ENCODE measurements at regions not wholly inside any gene's neighbourhood (a gene's known extent, or its start where the extent isn't known, plus 50 kb on each side); places are given as distances from the start of the nearest gene placed in this dataset.
A peak's percentile ranks its signal among the peaks of the same experiment; 100 is the strongest.

DNA sequence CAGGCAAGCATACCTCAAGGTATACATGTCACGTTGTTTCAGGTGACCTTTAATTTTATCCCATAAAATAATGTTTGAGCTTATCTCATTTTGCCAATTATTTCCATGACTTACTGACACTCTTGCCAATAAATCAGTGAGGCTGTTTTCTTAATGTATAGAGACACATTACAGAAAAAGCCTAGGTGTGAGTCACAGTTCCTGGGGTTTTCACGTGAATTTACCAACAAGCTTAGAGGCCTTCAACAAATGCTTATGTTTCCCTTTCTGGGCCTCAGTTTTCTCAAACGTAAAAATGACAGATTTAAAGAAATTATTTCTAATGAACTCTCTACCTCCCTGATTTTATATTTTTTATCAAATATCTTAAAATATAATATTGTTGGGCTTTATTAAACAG is 517.5 kb upstream of the SPHKAP start:
- Histone ChIP-seq H3K27me3 (no peaks in the 10 kb centered on the region), H3K27ac (no peak overlapping the region), H3K4me1 (replicated peaks in 1 of 2) (no peaks in the 10 kb centered on the region), H3K4me3 (no peak overlapping the region), H3K36me3 (replicated peaks in 1 of 2) (no peaks in the 10 kb centered on the region), H3K9me3 (replicated peaks in 1 of 3) (no peaks in the 10 kb centered on the region)
- no peak for DNase-seq
- intact Hi-C loops (cut with DNase I): loop anchor here in 1 of 2 donors (10.0 kb wide), 1 partner anchor 576 kb away; the partner anchor contains the start of gene PID1
- TF ChIP-seq CTCF (IDR thresholded peaks at IDR 0.05) (no peak), POLR2A (IDR thresholded peaks at IDR 0.05) (no peak)
- 71 to 85% (median 82%) methylated on average over 3 of the region's 3 CpGs for WGBS, 4 donors

- Histone ChIP-seq H3K27me3 (no peaks in the 10 kb centered on the region), H3K36me3 (replicated peaks in 1 of 2) (no peaks in the 10 kb centered on the region), H3K9me3 (replicated peaks in 1 of 3) (no peaks in the 10 kb centered on the region), H3K27ac (no peak overlapping the region), H3K4me1 (replicated peaks in 1 of 2) (no peaks in the 10 kb centered on the region), H3K4me3 (no peak overlapping the region)
- TF ChIP-seq POLR2A (IDR thresholded peaks at IDR 0.05) (no peak), CTCF (IDR thresholded peaks at IDR 0.05) (no peak)
- 71 to 85% (median 79%) methylated on average over 3 of the region's 3 CpGs for WGBS, 4 donors
- intact Hi-C loops (cut with DNase I): loop anchor here in 1 of 2 donors (10.0 kb wide), 1 partner anchor 577 kb away; the partner anchor contains the start of gene PID1
- DNase-seq: no peak
These were observed 516.0 kb upstream of the SPHKAP start for GRCh38 chr2:228697456-228697855.

- Histone ChIP-seq H3K9me3 (replicated peaks in 1 of 3) (no peaks in the 10 kb centered on the region), H3K36me3 (replicated peaks in 1 of 2) (no peaks in the 10 kb centered on the region), H3K27ac (no peak overlapping the region), H3K4me3 (no peak overlapping the region), H3K27me3 (no peaks in the 10 kb centered on the region), H3K4me1 (replicated peaks in 1 of 2) (no peaks in the 10 kb centered on the region)
- intact Hi-C loops (cut with DNase I): loop anchor here in 1 of 2 donors (10.0 kb wide), 1 partner anchor 584 kb away; the partner anchor contains the start of gene PID1
- no peak for TF ChIP-seq CTCF (IDR thresholded peaks at IDR 0.05)
- no peak for TF ChIP-seq POLR2A (IDR thresholded peaks at IDR 0.05)
- no peak for DNase-seq
- 86 to 93% (median 89%) methylated on average over 7 of the region's 7 CpGs for WGBS, 4 donors
These were observed 509.2 kb upstream of the SPHKAP start for GRCh38 chr2:228690681-228691080.

DNA sequence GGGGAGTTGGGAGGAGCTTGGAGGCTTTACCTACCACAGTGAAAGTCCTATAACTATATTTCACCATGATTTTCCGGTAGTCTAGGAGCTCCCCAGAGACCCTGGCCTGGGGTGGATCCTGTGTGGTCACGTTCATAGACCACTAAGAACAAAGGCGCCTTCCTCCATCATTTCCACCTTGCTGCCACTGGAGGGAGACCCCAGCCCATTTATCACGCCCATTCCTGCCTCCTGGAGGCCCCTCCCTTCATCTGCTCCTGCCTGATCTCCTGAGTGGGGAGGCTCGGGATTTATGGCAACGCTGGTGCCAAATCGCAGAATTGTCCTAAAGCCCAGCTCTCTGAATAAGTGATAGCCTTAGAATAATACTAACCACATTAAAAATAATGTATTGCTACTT is 507.6 kb upstream of the SPHKAP start:
- Histone ChIP-seq H3K4me3 (no peak overlapping the region), H3K27ac (no peak overlapping the region), H3K9me3 (replicated peaks in 1 of 3) (no peaks in the 10 kb centered on the region), H3K36me3 (replicated peaks in 1 of 2) (no peaks in the 10 kb centered on the region), H3K4me1 (replicated peaks in 1 of 2) (no peaks in the 10 kb centered on the region), H3K27me3 (no peaks in the 10 kb centered on the region)
- WGBS, 4 donors: 49 to 53% (median 50%) methylated on average over 7 of the region's 7 CpGs
- intact Hi-C loops (cut with DNase I): loop anchor here (10.0 kb wide), 2 partner anchors 586 to 896 kb away; partner anchors contain the start of gene PID1 (in 1 of the 2)
- DNase-seq: no peak
- TF ChIP-seq CTCF (IDR thresholded peaks at IDR 0.05): peak in 1 of 6 experiments; percentile 16
- TF ChIP-seq POLR2A (IDR thresholded peaks at IDR 0.05): no peak
